HG03045 (cell line): ENCODE measurements at regions not wholly inside any gene's neighbourhood (a gene's known extent, or its start where the extent isn't known, plus 50 kb on each side); places are given as distances from the start of the nearest gene placed in this dataset.

Experiments used
- ATAC-seq: cut with Tn5 transposase; IDR thresholded peaks from one replicate; pipeline ENCODE4 v1.9.1; 2021; ENCODE audit warnings: mild to moderate bottlenecking, moderate library complexity; ENCODE audit not compliant: unreplicated experiment

- ATAC-seq, result no peak
Observed at GRCh38 chr21:20652846-20653245, 345.4 kb upstream of the NCAM2 start.

- ATAC-seq, result no peak
Observed at GRCh38 chr21:20661246-20661645, 337.0 kb upstream of the NCAM2 start.

GRCh38 chr21:20661745-20662422 lies 336.3 kb upstream of the NCAM2 start:
- no peak for ATAC-seq

- no peak for ATAC-seq
Observed at GRCh38 chr21:20662514-20662913, 335.7 kb upstream of the NCAM2 start.

GRCh38 chr21:20667931-20668330 lies 330.3 kb upstream of the NCAM2 start:
- ATAC-seq, result no peak

GRCh38 chr21:20685475-20685874 lies 312.7 kb upstream of the NCAM2 start:
- no peak for ATAC-seq

GRCh38 chr21:20698585-20698984 lies 299.6 kb upstream of the NCAM2 start:
- no peak for ATAC-seq

- no peak for ATAC-seq
Observed at GRCh38 chr21:20701235-20701634, 297.0 kb upstream of the NCAM2 start.

GRCh38 chr21:20703112-20703767 lies 295.0 kb upstream of the NCAM2 start:
- no peak for ATAC-seq

GRCh38 chr21:20720623-20721022 lies 277.6 kb upstream of the NCAM2 start:
- no peak for ATAC-seq

GRCh38 chr21:20721151-20721550 lies 277.1 kb upstream of the NCAM2 start:
- no peak for ATAC-seq

GRCh38 chr21:20728691-20729090 lies 269.5 kb upstream of the NCAM2 start:
- ATAC-seq, result no peak

GRCh38 chr21:20729376-20729775 lies 268.8 kb upstream of the NCAM2 start:
- ATAC-seq, result no peak

GRCh38 chr21:20730441-20730840 lies 267.8 kb upstream of the NCAM2 start:
- no peak for ATAC-seq

- ATAC-seq, result no peak
Observed at GRCh38 chr21:20735257-20735656, 263.0 kb upstream of the NCAM2 start.

- no peak for ATAC-seq
Observed at GRCh38 chr21:20737227-20737913, 260.8 kb upstream of the NCAM2 start.

- ATAC-seq, result no peak
Observed at GRCh38 chr21:20739421-20739820, 258.8 kb upstream of the NCAM2 start.

- no peak for ATAC-seq
Observed at GRCh38 chr21:20741445-20741844, 256.8 kb upstream of the NCAM2 start.

GRCh38 chr21:20760221-20760620 lies 238.0 kb upstream of the NCAM2 start:
- ATAC-seq, result no peak

- no peak for ATAC-seq
Observed at GRCh38 chr21:20774737-20775136, 223.5 kb upstream of the NCAM2 start.

GRCh38 chr21:20779321-20779720 lies 218.9 kb upstream of the NCAM2 start:
- no peak for ATAC-seq

GRCh38 chr21:20783611-20784010 lies 214.6 kb upstream of the NCAM2 start:
- no peak for ATAC-seq
